ENCODE measurements at regions not wholly inside any gene's neighbourhood (a gene's known extent, or its start where the extent isn't known, plus 50 kb on each side); places are given as distances from the start of the nearest gene placed in this dataset.

DNA sequence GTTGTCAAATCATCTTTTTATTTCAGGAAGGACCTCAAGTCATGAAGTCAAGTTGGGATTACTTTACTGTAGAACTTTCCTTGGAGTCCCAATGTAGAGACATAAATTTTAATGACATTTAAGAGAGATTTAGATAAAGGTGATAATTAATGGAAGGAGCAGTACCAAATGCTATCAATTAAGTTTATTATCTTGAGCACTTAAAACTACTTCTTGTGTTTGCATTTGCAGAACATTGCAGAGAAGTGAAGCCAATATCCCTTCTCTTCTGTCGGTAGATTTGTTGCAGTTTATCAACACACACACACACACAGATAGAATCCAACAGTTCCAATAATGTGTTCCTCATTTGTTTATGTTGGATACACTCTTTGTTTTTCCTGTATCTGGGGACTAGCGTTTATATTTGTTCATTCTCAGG is 570.7 kb downstream of the EPHA4 start:
- TF ChIP-seq CTCF (IDR thresholded peaks at IDR 0.05): no peak
- Histone ChIP-seq H3K27me3 (no peaks in the 10 kb centered on the region), H3K4me3 (no peak overlapping the region), H3K9me3 (no peaks in the 10 kb centered on the region), H3K36me3 (no peaks in the 10 kb centered on the region), H3K4me1 (no peaks in the 10 kb centered on the region), H3K27ac (no peak overlapping the region)
- DNase-seq (peak in 2 of 4 donors; percentile 12 to 35), ATAC-seq (no peak)
- intact Hi-C loops (cut with DNase I): no loop called here

DNA sequence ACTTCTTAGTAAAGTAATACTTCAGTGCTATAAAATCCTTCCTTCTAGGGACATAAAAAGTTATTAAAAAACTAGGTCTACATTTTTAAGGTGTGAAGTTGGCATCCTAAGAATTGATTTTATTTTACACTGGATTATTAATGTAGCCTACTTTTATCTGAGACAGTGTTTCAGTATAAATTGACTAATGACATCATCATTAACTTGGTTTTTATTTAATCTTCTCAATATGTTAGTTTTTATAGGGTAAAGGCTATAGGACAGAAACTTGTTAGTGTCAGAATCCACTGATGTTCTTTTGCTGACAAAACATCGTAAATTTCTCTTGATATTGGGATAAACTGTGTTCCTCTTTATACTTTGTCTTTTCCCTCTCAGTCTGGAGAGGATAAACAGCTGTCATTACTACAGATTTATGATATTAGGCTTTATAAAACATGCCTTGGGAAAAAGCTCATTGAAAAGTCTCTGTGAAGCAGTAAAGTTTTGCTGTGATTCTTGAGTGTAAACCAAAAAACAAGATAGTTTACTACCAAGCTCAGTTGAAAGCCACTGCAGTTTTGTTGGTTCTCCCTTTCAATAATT is 569.9 kb downstream of the EPHA4 start:
- no peaks in the 10 kb centered on the region for H3K4me1 ChIP-seq
- H3K4me3 ChIP-seq: no peak overlapping the region
- H3K27me3 ChIP-seq: no peaks in the 10 kb centered on the region
- H3K9me3 ChIP-seq: no peaks in the 10 kb centered on the region
- no peak for TF ChIP-seq CTCF (IDR thresholded peaks at IDR 0.05)
- ATAC-seq (no peak), DNase-seq (no peak)
- no peak overlapping the region for H3K27ac ChIP-seq
- intact Hi-C loops (cut with DNase I): no loop called here
- no peaks in the 10 kb centered on the region for H3K36me3 ChIP-seq

DNA sequence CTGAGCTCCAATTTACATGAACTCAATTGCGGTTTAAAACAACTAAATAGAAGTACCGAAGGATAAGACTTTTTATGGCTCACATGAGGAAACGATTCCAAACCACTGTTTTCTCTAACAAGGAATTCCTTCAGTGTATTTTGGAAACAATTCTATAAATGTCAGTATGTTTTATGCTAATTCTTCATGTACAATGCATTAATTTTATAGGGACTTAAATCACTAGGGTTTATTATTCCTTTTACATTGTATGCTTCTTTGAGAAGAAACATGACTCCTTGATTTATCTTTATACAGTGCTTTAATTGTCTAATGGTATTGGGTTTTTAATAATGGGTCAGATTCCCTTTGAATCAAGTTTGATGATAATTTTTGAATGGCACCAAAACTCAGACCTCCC is 566.8 kb downstream of the EPHA4 start:
- ATAC-seq (no peak), DNase-seq (no peak)
- no peaks in the 10 kb centered on the region for H3K27me3 ChIP-seq
- intact Hi-C loops (cut with DNase I): no loop called here
- no peaks in the 10 kb centered on the region for H3K36me3 ChIP-seq
- TF ChIP-seq CTCF (IDR thresholded peaks at IDR 0.05): no peak
- H3K4me1 ChIP-seq: no peaks in the 10 kb centered on the region
- no peaks in the 10 kb centered on the region for H3K9me3 ChIP-seq
- no peak overlapping the region for H3K4me3 ChIP-seq
- no peak overlapping the region for H3K27ac ChIP-seq

DNA sequence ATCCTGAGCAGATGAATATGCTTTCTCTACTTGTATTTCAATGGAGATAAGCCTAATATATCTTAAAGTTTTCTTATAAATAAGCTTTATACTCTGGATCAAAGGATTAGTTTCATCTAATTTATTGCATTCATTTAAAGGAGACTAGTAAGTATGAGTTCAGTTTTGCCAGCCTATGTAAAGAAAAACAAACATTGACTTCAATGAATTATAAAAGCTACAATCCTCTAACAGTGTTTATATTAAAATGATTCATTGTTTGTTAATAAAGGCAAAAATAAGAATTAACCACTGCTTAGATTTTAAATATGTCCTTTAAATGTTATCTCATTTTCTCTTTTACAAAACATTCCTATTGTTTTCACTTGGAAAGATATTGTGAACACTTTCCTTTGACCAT is 566.0 kb downstream of the EPHA4 start:
- ATAC-seq (no peak), DNase-seq (no peak)
- Histone ChIP-seq H3K36me3 (no peaks in the 10 kb centered on the region), H3K4me1 (no peaks in the 10 kb centered on the region), H3K27me3 (no peaks in the 10 kb centered on the region), H3K27ac (no peak overlapping the region), H3K4me3 (no peak overlapping the region), H3K9me3 (no peaks in the 10 kb centered on the region)
- no peak for TF ChIP-seq CTCF (IDR thresholded peaks at IDR 0.05)
- intact Hi-C loops (cut with DNase I): no loop called here

DNA sequence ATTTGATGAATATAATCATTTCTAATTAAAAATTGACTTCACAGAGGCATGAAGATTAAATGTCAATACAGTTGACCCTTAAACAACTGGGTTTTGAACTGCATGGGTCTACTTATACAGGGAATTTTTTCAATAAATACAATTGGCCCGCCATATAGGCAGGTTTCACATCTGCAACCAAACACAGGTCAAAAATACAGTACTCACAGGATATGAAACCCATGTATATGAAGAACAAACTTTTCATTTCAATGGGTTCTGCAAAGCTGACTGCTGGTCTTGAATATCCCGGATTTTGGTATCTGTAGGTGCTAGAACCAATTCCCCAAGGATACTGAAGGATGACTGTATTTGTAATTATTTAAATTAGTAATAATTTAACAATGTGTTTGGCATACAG is 555.6 kb downstream of the EPHA4 start:
- DNase-seq (no peak), ATAC-seq (no peak)
- no peak for TF ChIP-seq CTCF (IDR thresholded peaks at IDR 0.05)
- intact Hi-C loops (cut with DNase I): no loop called here
- Histone ChIP-seq H3K4me3 (no peak overlapping the region), H3K27ac (no peak overlapping the region), H3K36me3 (no peaks in the 10 kb centered on the region), H3K4me1 (no peaks in the 10 kb centered on the region), H3K9me3 (no peaks in the 10 kb centered on the region), H3K27me3 (no peaks in the 10 kb centered on the region)
